Osteocyte (in vitro differentiated cells): ENCODE measurements at regions not wholly inside any gene's neighbourhood (a gene's known extent, or its start where the extent isn't known, plus 50 kb on each side); places are given as distances from the start of the nearest gene placed in this dataset.
"Not testable (repeated sequence)": the region's sequence is repeated elsewhere in the genome, so short reads cannot be mapped to it uniquely, and the experiment has no call there.

Source experiments
- DNase-seq: peaks from one replicate; pipeline ENCODE4 v3.0.0; 2021; ENCODE audit warnings: mixed read lengths; ENCODE audit not compliant: unreplicated experiment; ENCODE audit errors: extremely low spot score
- H3K27ac Mint-ChIP-seq: one replicate; pipeline ENCODE4 v1.8.0; 2021; ENCODE audit warnings: mild to moderate bottlenecking, mixed read lengths; ENCODE audit not compliant: unreplicated experiment
- H3K27me3 Mint-ChIP-seq: one replicate; pipeline ENCODE4 v1.8.0; 2021; ENCODE audit warnings: mixed read lengths; ENCODE audit not compliant: unreplicated experiment
- H3K36me3 Mint-ChIP-seq: one replicate; pipeline ENCODE4 v1.8.0; 2021; ENCODE audit warnings: mixed read lengths; ENCODE audit not compliant: unreplicated experiment
- H3K4me1 Mint-ChIP-seq: one replicate; pipeline ENCODE4 v1.8.0; 2021; ENCODE audit warnings: mixed read lengths; ENCODE audit not compliant: unreplicated experiment
- H3K4me3 Mint-ChIP-seq: one replicate; pipeline ENCODE4 v1.8.0; 2021; ENCODE audit warnings: mild to moderate bottlenecking, moderate library complexity, mixed read lengths; ENCODE audit not compliant: unreplicated experiment
- H3K9me3 Mint-ChIP-seq: one replicate; pipeline ENCODE4 v1.8.0; 2021; ENCODE audit warnings: mixed read lengths; ENCODE audit not compliant: unreplicated experiment
- CTCF ChIP-seq: fragments of 200-600 bp; sonication (generic); IDR thresholded peaks from 2 replicates; pipeline ENCODE4 v1.5.0; 2021; ENCODE audit warnings: antibody characterized with exemption, mild to moderate bottlenecking, moderate library complexity

GRCh38 chr2:219870041-219870440 lies 242.6 kb downstream of the SLC4A3 start:
- DNase-seq, result no peak
- no peaks in the 10 kb centered on the region for H3K36me3 Mint-ChIP-seq

GRCh38 chr2:219871351-219871750 lies 243.9 kb downstream of the SLC4A3 start:
- Mint-ChIP-seq H3K9me3 (no peaks in the 10 kb centered on the region), H3K4me1 (no peaks in the 10 kb centered on the region), H3K27me3 (no peaks in the 10 kb centered on the region), H3K36me3 (no peaks in the 10 kb centered on the region), H3K4me3 (no peak overlapping the region), H3K27ac (no peak overlapping the region)
- DNase-seq, result no peak
- TF ChIP-seq CTCF, result no peak

More at GRCh38 chr2:219870041-219870440, 242.6 kb downstream of the SLC4A3 start:
- Mint-ChIP-seq H3K4me1 (no peaks in the 10 kb centered on the region), H3K27ac (no peak overlapping the region), H3K9me3 (no peaks in the 10 kb centered on the region), H3K4me3 (no peak overlapping the region), H3K27me3 (peaks cover 4% of the 10 kb centered on the region)
- TF ChIP-seq CTCF, result no peak

- no peaks in the 10 kb centered on the region for H3K36me3 Mint-ChIP-seq
- no peak overlapping the region for H3K4me3 Mint-ChIP-seq
- no peak overlapping the region for H3K27ac Mint-ChIP-seq
- H3K4me1 Mint-ChIP-seq, result no peaks in the 10 kb centered on the region
- peaks cover 7% of the 10 kb centered on the region for H3K27me3 Mint-ChIP-seq
- no peak for TF ChIP-seq CTCF
- no peaks in the 10 kb centered on the region for H3K9me3 Mint-ChIP-seq
- no peak for DNase-seq
Measured at GRCh38 chr2:219875036-219875435, 247.6 kb downstream of the SLC4A3 start.

GRCh38 chr2:219875986-219876385 lies 248.6 kb downstream of the SLC4A3 start:
- DNase-seq, H3K36me3 Mint-ChIP-seq, H3K4me1 Mint-ChIP-seq, H3K4me3 Mint-ChIP-seq, H3K9me3 Mint-ChIP-seq, H3K27ac Mint-ChIP-seq: not testable (repeated sequence)
- H3K27me3 Mint-ChIP-seq, result peaks cover 14% of the 10 kb centered on the region

- peaks cover 19% of the 10 kb centered on the region for H3K27me3 Mint-ChIP-seq
- no peak overlapping the region for H3K4me3 Mint-ChIP-seq
- H3K36me3 Mint-ChIP-seq, result no peaks in the 10 kb centered on the region
- H3K4me1 Mint-ChIP-seq, result no peaks in the 10 kb centered on the region
- no peak for TF ChIP-seq CTCF
- H3K27ac Mint-ChIP-seq, result no peak overlapping the region
- H3K9me3 Mint-ChIP-seq, result no peaks in the 10 kb centered on the region
- DNase-seq, result no peak
Measured at GRCh38 chr2:219876931-219877330, 249.5 kb downstream of the SLC4A3 start.

GRCh38 chr2:219877728-219878127 lies 250.3 kb downstream of the SLC4A3 start:
- H3K27me3 Mint-ChIP-seq, result peaks cover 19% of the 10 kb centered on the region
- DNase-seq, result no peak
- TF ChIP-seq CTCF, result no peak
- no peak overlapping the region for H3K27ac Mint-ChIP-seq
- H3K9me3 Mint-ChIP-seq, result no peaks in the 10 kb centered on the region
- no peaks in the 10 kb centered on the region for H3K4me1 Mint-ChIP-seq
- no peak overlapping the region for H3K4me3 Mint-ChIP-seq
- H3K36me3 Mint-ChIP-seq, result no peaks in the 10 kb centered on the region
